ENCODE measurements at regions not wholly inside any gene's neighbourhood (a gene's known extent, or its start where the extent isn't known, plus 50 kb on each side); places are given as distances from the start of the nearest gene placed in this dataset.

- no peak overlapping the region for H2BK5ac ChIP-seq (ENCODE audit: insufficient read length, low read length)
- Mint-ChIP-seq H3K4me3 (no peak overlapping the region), H3K4me1 (peaks cover 13 to 19% of the 10 kb centered on the region in 2 experiments), H3K27me3 (ENCODE audit: low read depth) (no peaks in the 10 kb centered on the region), H3K27ac (no peak overlapping the region), H3K9me3 (peaks cover 7 to 16% of the 10 kb centered on the region in 2 experiments; a peak in 4 of 5 replicates), H3K36me3 (ENCODE audit: insufficient read depth in 1 of 3, low read depth in 3 of 3) (peaks cover 0 to 8% (median 4%) of the 10 kb centered on the region in 3 experiments; a peak in 6 of 7 replicates)
- H3K4me2 ChIP-seq (ENCODE audit: insufficient read depth, insufficient read length, low read length): no peak overlapping the region
- no peaks in the 10 kb centered on the region for H3K9me3 ChIP-seq (ENCODE audit: control insufficient read depth, low read depth, low read length)
- no peak for TF ChIP-seq CTCF (conservative IDR thresholded peaks at IDR 0.05)
- peaks cover 2% of the 10 kb centered on the region; the same call in 1 of the 2 replicates for H3K4me1 ChIP-seq (ENCODE audit: insufficient read depth, low read length)
- H4K91ac ChIP-seq (ENCODE audit: insufficient read length, low read depth, low read length): no peak overlapping the region
- no peak overlapping the region for H3K56ac ChIP-seq (ENCODE audit: insufficient read length, low read depth, low read length)
- no peaks in the 10 kb centered on the region for H3K79me1 ChIP-seq (ENCODE audit: insufficient read depth, low read depth, low read length, poor library complexity, severe bottlenecking)
- H2AK5ac ChIP-seq (ENCODE audit: insufficient read length, low read length): no peak overlapping the region
- H3K27ac ChIP-seq (ENCODE audit: insufficient read length, low read depth, low read length): no peak overlapping the region
- no peak overlapping the region for H2AFZ ChIP-seq (ENCODE audit: low read length)
- H3K14ac ChIP-seq (ENCODE audit: insufficient read depth, low read length): no peak overlapping the region
- no peak overlapping the region for H2BK120ac ChIP-seq (ENCODE audit: low read depth, low read length, poor library complexity, severe bottlenecking)
- no peak overlapping the region for H2BK15ac ChIP-seq (ENCODE audit: low read depth, low read length)
- H2BK20ac ChIP-seq (ENCODE audit: low read depth, low read length, poor library complexity, severe bottlenecking): no peak overlapping the region
- H3K23me2 ChIP-seq (ENCODE audit: insufficient read length, low read depth, low read length, poor library complexity, severe bottlenecking): no peaks in the 10 kb centered on the region
- H3K18ac ChIP-seq (ENCODE audit: insufficient read length, low read depth, low read length): no peak overlapping the region
- no peak overlapping the region for H3K9ac ChIP-seq (ENCODE audit: extremely low read depth, insufficient read length, low read length)
- DNase-seq: no peak
- no peaks in the 10 kb centered on the region for H3K79me2 ChIP-seq (ENCODE audit: insufficient read depth, low read length)
- no CpG with 5 or more reads among the region's 1 CpG for WGBS (ENCODE audit: extremely low coverage, insufficient read length, low lambda C conversion rate)
- H3K23ac ChIP-seq (ENCODE audit: insufficient read length, low read depth, low read length): no peak overlapping the region
- H3T11ph ChIP-seq (ENCODE audit: low read length): no peak overlapping the region
- no peak overlapping the region for H4K8ac ChIP-seq (replicated peaks; ENCODE audit: insufficient read length, low read depth, low read length)
- H4K5ac ChIP-seq (ENCODE audit: insufficient read length, low read depth, low read length): no peak overlapping the region
- no peaks in the 10 kb centered on the region for H3K27me3 ChIP-seq (ENCODE audit: insufficient read depth, low read length)
- H4K20me1 ChIP-seq (ENCODE audit: control insufficient read depth, insufficient read depth, insufficient read length): no peaks in the 10 kb centered on the region
- H2BK12ac ChIP-seq (ENCODE audit: insufficient read length, low read depth, low read length): no peak overlapping the region
- no peak overlapping the region for H3K4ac ChIP-seq (ENCODE audit: low read depth, low read length)
Observed at GRCh38 chr3:104070906-104071305, 1295.8 kb upstream of the ALCAM start.
